Effector memory CD8-positive, alpha-beta T cell (primary cell): ENCODE measurements at regions not wholly inside any gene's neighbourhood (a gene's known extent, or its start where the extent isn't known, plus 50 kb on each side); places are given as distances from the start of the nearest gene placed in this dataset.

Experiments
- ATAC-seq: fragments of 150-1000 bp; cut with Tn5 transposase; replicated peaks from 2 replicates; pipeline ENCODE4 v1.10.0; 2021; ENCODE audit warnings: mild to moderate bottlenecking, moderate library complexity
- DNase-seq, 3 experiments: peaks; one replicate each; pipeline ENCODE4 v3.0.0; 2021
- H3K27ac Mint-ChIP-seq, 2 donors: one replicate each; pipeline ENCODE4 v1.8.0; 2022; ENCODE audit warnings: mild to moderate bottlenecking in 2 of 2, mixed read lengths in 2 of 2, moderate library complexity in 2 of 2
- H3K27me3 Mint-ChIP-seq, 2 donors: one replicate each; pipeline ENCODE4 v1.8.0; 2022; ENCODE audit warnings: mixed read lengths in 2 of 2
- H3K36me3 Mint-ChIP-seq: one replicate; pipeline ENCODE4 v1.8.0; 2022; ENCODE audit warnings: mild to moderate bottlenecking, moderate library complexity, mixed read lengths; ENCODE audit not compliant: insufficient read depth
- H3K4me1 Mint-ChIP-seq, 2 donors: one replicate each; pipeline ENCODE4 v1.8.0; 2022; ENCODE audit warnings: low read depth in 2 of 2, mixed read lengths in 2 of 2
- H3K4me3 Mint-ChIP-seq, 2 donors: one replicate each; pipeline ENCODE4 v1.8.0; 2022; ENCODE audit warnings: mild to moderate bottlenecking in 2 of 2, mixed read lengths in 2 of 2, moderate library complexity in 2 of 2
- H3K9me3 Mint-ChIP-seq, 2 donors: one replicate each; pipeline ENCODE4 v1.8.0; 2022; ENCODE audit warnings: mixed read lengths in 2 of 2

GRCh38 chrX:43328358-43328946 is 327.6 kb upstream of the MAOA start:
- H3K4me3 Mint-ChIP-seq: no peak overlapping the region
- H3K4me1 Mint-ChIP-seq: no peaks in the 10 kb centered on the region
- H3K27me3 Mint-ChIP-seq: no peaks in the 10 kb centered on the region
- H3K27ac Mint-ChIP-seq: no peak overlapping the region
- ATAC-seq (no peak), DNase-seq (no peak)
- H3K36me3 Mint-ChIP-seq: no peaks in the 10 kb centered on the region
- H3K9me3 Mint-ChIP-seq: no peaks in the 10 kb centered on the region

- Mint-ChIP-seq H3K4me1 (no peaks in the 10 kb centered on the region), H3K9me3 (no peaks in the 10 kb centered on the region), H3K27ac (no peak overlapping the region), H3K27me3 (no peaks in the 10 kb centered on the region), H3K4me3 (no peak overlapping the region), H3K36me3 (no peaks in the 10 kb centered on the region)
- DNase-seq: no peak
- ATAC-seq: no peak
Measured at GRCh38 chrX:43333543-43333942, 322.6 kb upstream of the MAOA start.

GRCh38 chrX:43345166-43345565 is 310.9 kb upstream of the MAOA start:
- no peak for ATAC-seq
- Mint-ChIP-seq H3K4me1 (no peaks in the 10 kb centered on the region), H3K9me3 (no peaks in the 10 kb centered on the region), H3K36me3 (no peaks in the 10 kb centered on the region), H3K27me3 (no peaks in the 10 kb centered on the region), H3K27ac (peak overlapping the region in 1 of 2 donors; percentile 26), H3K4me3 (no peak overlapping the region)
- no peak for DNase-seq

DNA sequence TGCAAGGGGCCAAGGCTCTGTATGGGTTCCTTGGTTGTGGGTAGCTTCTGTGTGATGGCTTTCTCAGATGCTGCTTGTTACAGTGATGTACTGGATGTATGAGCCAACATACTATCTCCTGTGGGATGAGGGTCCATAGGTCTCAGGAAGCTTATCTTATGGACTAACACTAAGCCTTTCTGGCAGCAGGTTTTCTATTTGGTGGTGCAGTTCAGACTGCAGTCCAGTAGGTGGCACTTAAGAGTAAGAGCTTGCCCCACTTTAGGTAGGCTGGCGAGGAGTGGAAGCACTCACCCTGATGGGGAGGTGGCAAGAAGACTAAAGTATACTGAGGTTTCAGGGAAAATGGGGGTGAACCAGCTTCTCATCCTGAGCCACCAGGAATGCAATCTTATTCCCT is 306.7 kb upstream of the MAOA start:
- Mint-ChIP-seq H3K27ac (peak overlapping the region in 1 of 2 donors; percentile 6), H3K36me3 (no peaks in the 10 kb centered on the region), H3K27me3 (no peaks in the 10 kb centered on the region), H3K4me1 (no peaks in the 10 kb centered on the region), H3K4me3 (no peak overlapping the region), H3K9me3 (no peaks in the 10 kb centered on the region)
- peak; percentile 61 for ATAC-seq
- DNase-seq: peak; percentile 12 to 36 (median 12)

- Mint-ChIP-seq H3K27ac (no peak overlapping the region), H3K27me3 (no peaks in the 10 kb centered on the region), H3K4me1 (no peaks in the 10 kb centered on the region), H3K9me3 (no peaks in the 10 kb centered on the region), H3K4me3 (no peak overlapping the region), H3K36me3 (no peaks in the 10 kb centered on the region)
- ATAC-seq: no peak
- DNase-seq: no peak
Measured at GRCh38 chrX:43350935-43351334, 305.2 kb upstream of the MAOA start.

GRCh38 chrX:43357741-43358140 is 298.4 kb upstream of the MAOA start:
- H3K4me3 Mint-ChIP-seq: no peak overlapping the region
- ATAC-seq (no peak), DNase-seq (no peak)
- H3K27me3 Mint-ChIP-seq: no peaks in the 10 kb centered on the region
- no peaks in the 10 kb centered on the region for H3K9me3 Mint-ChIP-seq
- H3K36me3 Mint-ChIP-seq: no peaks in the 10 kb centered on the region
- H3K27ac Mint-ChIP-seq: no peak overlapping the region
- H3K4me1 Mint-ChIP-seq: no peaks in the 10 kb centered on the region

GRCh38 chrX:43373032-43373431 is 283.1 kb upstream of the MAOA start:
- H3K27me3 Mint-ChIP-seq: no peaks in the 10 kb centered on the region
- peaks cover 0 to under 1% of the 10 kb centered on the region in 2 donors for H3K9me3 Mint-ChIP-seq
- H3K4me1 Mint-ChIP-seq: no peaks in the 10 kb centered on the region
- no peak overlapping the region for H3K4me3 Mint-ChIP-seq
- no peaks in the 10 kb centered on the region for H3K36me3 Mint-ChIP-seq
- ATAC-seq: no peak
- H3K27ac Mint-ChIP-seq: no peak overlapping the region
- DNase-seq: no peak

DNA sequence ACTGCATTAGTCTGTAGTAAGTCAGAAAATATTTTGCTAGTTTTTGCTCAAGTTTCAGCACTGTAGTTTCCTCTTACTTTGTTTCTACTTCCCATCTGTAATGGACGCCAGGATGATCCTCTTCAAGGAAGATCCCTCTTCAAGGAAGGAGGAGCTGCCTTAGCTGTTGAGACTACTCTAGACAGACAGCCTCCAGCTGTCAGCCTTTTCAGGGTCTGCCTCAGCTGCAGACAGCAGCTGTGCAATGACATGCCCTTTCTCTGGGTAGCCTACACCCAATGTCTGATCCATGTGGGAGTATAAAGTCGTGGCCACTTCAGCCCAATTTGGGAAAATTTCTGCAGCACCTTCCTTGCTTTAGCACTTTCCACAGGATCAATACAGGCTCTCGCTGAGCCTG is 281.0 kb upstream of the MAOA start:
- Mint-ChIP-seq H3K4me1 (no peaks in the 10 kb centered on the region), H3K9me3 (no peaks in the 10 kb centered on the region), H3K36me3 (no peaks in the 10 kb centered on the region), H3K27me3 (no peaks in the 10 kb centered on the region), H3K4me3 (no peak overlapping the region), H3K27ac (no peak overlapping the region)
- no peak for DNase-seq
- ATAC-seq: no peak

DNA sequence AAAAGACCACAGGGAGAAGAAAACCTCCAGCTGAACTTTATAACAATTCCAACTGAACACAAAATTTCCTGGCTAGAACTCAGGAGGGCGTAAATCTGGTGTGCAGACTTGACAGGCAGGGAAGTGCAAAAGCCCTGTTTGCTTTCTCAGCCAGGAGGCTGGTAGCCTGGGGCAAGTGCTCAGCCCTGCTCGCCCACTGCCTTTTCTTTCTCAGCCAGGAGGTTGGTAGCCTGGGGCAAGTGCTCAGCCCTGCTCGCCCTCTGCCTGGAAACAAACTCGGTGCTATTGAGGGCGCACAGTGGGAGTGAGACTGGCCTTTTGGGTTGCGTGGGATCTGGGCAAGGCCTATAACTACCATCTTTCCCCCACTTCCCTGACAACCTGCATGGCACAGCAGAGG is 275.4 kb upstream of the MAOA start:
- Mint-ChIP-seq H3K27me3 (no peaks in the 10 kb centered on the region), H3K4me1 (no peaks in the 10 kb centered on the region), H3K36me3 (no peaks in the 10 kb centered on the region), H3K4me3 (no peak overlapping the region), H3K27ac (no peak overlapping the region), H3K9me3 (no peaks in the 10 kb centered on the region)
- DNase-seq: no peak
- ATAC-seq: no peak

DNA sequence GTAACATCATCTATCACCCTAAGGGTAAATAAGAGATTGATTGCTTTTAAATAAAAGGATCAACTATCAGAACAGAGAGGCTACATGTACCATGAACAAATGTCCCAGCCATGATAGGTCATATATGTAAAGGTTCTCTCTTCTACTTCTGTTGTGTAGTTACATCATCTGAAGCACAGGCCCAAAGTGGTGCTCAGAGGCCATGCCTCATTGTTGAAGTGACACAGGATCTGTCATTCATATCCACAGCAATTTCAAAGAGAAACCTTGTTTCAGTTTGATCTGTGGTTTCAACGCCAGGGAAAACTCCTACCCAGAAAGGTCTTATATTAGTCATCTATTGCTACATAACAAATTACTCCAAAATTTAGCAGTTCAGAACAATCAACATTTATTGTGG is 269.2 kb upstream of the MAOA start:
- H3K9me3 Mint-ChIP-seq: no peaks in the 10 kb centered on the region
- no peak overlapping the region for H3K27ac Mint-ChIP-seq
- H3K4me3 Mint-ChIP-seq: no peak overlapping the region
- no peaks in the 10 kb centered on the region for H3K36me3 Mint-ChIP-seq
- H3K27me3 Mint-ChIP-seq: no peaks in the 10 kb centered on the region
- no peak for DNase-seq
- H3K4me1 Mint-ChIP-seq: no peaks in the 10 kb centered on the region
- ATAC-seq: no peak

DNA sequence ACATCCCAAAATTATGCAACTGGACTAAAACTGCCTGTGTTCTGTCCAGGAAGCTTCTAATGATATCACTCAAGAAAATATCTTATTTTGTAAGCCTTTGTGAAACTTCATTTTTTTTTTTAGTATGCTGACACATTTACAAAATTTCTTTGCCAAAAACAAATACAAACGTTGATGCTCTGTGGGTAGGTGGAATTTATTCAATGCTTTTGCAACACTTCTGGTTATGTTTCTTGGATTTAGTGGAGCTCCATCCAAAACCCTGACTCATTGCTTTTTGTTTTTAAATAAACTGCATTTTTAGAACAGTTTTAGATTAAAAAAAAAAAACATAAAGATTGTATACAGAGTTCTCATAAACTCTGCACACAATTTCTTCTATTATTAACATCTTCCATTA is 250.9 kb upstream of the MAOA start:
- Mint-ChIP-seq H3K27me3 (no peaks in the 10 kb centered on the region), H3K27ac (no peak overlapping the region), H3K4me1 (no peaks in the 10 kb centered on the region), H3K9me3 (no peaks in the 10 kb centered on the region), H3K4me3 (no peak overlapping the region), H3K36me3 (no peaks in the 10 kb centered on the region)
- no peak for DNase-seq
- ATAC-seq: no peak

- no peaks in the 10 kb centered on the region for H3K27me3 Mint-ChIP-seq
- DNase-seq: no peak
- H3K4me3 Mint-ChIP-seq: no peak overlapping the region
- H3K4me1 Mint-ChIP-seq: no peaks in the 10 kb centered on the region
- H3K27ac Mint-ChIP-seq: no peak overlapping the region
- no peak for ATAC-seq
- no peaks in the 10 kb centered on the region for H3K9me3 Mint-ChIP-seq
- H3K36me3 Mint-ChIP-seq: no peaks in the 10 kb centered on the region
Measured at GRCh38 chrX:43423876-43424275, 232.2 kb upstream of the MAOA start.

DNA sequence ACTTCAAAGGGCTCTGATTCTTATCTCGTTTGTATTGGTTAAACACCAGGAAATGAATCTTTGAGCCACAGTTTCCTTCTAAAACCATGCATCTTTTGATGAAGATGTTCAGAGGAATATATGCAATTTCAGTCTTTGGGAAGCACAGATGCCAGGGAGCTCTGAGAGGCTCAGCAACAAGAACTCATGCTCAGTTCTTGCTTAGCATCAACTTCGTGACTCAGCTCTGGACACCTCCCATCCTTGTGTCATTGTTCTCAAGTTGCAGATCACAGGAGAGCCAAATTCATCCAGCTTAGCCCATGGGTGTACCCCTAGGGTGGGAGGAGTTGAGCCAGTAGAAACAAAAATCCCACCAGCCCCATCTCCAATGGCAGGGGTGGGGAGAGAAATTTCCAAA is 219.6 kb upstream of the MAOA start:
- Mint-ChIP-seq H3K9me3 (no peaks in the 10 kb centered on the region), H3K4me1 (no peaks in the 10 kb centered on the region), H3K27me3 (peaks cover 0 to 12% of the 10 kb centered on the region in 2 donors), H3K4me3 (no peak overlapping the region), H3K36me3 (no peaks in the 10 kb centered on the region), H3K27ac (no peak overlapping the region)
- ATAC-seq: no peak
- no peak for DNase-seq

DNA sequence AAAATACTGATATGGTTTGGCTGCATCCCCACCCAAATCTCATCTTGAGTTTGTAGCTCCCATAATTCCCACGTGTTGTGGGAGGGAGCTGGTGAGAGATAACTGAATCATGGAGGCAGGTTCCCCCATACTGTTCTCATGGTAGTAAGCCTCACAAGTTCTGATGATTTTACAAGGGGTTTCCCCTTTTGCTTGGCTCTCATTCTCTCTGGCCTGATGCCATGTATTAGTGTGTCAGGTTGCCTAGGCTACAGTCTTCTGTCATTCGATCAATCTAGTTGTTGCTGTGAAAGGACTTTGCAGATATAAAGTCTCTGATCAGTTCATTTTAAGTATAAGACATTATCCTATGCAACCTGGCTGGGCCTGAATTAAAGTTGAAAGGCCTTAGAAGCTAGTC is 209.3 kb upstream of the MAOA start:
- ATAC-seq (no peak), DNase-seq (no peak)
- Mint-ChIP-seq H3K9me3 (peaks cover 0 to 10% of the 10 kb centered on the region in 2 donors), H3K4me1 (no peaks in the 10 kb centered on the region), H3K36me3 (no peaks in the 10 kb centered on the region), H3K27me3 (no peaks in the 10 kb centered on the region), H3K27ac (no peak overlapping the region), H3K4me3 (no peak overlapping the region)

- no peak overlapping the region for H3K27ac Mint-ChIP-seq
- no peaks in the 10 kb centered on the region for H3K36me3 Mint-ChIP-seq
- no peak overlapping the region for H3K4me3 Mint-ChIP-seq
- no peaks in the 10 kb centered on the region for H3K27me3 Mint-ChIP-seq
- DNase-seq (no peak), ATAC-seq (no peak)
- H3K4me1 Mint-ChIP-seq: no peaks in the 10 kb centered on the region
- peaks cover 3 to 10% of the 10 kb centered on the region in 2 donors for H3K9me3 Mint-ChIP-seq
Measured at GRCh38 chrX:43448688-43449087, 207.4 kb upstream of the MAOA start.
